Liver (tissue), 8 donors: ENCODE measurements at regions not wholly inside any gene's neighbourhood (a gene's known extent, or its start where the extent isn't known, plus 50 kb on each side); places are given as distances from the start of the nearest gene placed in this dataset.

Experiments used
- DNase-seq: peaks from one replicate; pipeline ENCODE4 v3.0.0-alpha.2; 2017; ENCODE audit warnings: low spot score
- H3K27ac ChIP-seq, 2 donors: one replicate each; pipeline ENCODE4 v1.7.0; 2013; ENCODE audit warnings: inconsistent platforms in 2 of 2, low read length in 2 of 2, control low read depth in 1 of 2, low read depth in 1 of 2, mild to moderate bottlenecking in 1 of 2
- H3K27me3 ChIP-seq, 4 donors: one replicate each; pipeline versions ENCODE4 v1.6.1 to v1.7.0; 2013; ENCODE audit warnings: low read length in 3 of 4, inconsistent platforms in 1 of 4, mild to moderate bottlenecking in 1 of 4, moderate library complexity in 1 of 4; ENCODE audit not compliant: control insufficient read depth in 4 of 4, insufficient read depth in 4 of 4
- H3K36me3 ChIP-seq, 4 donors: one replicate each; pipeline versions ENCODE4 v1.6.1 to v1.7.0; 2013; ENCODE audit warnings: low read length in 3 of 4, mild to moderate bottlenecking in 3 of 4, low read depth in 1 of 4, moderate library complexity in 1 of 4; ENCODE audit not compliant: control insufficient read depth in 4 of 4, insufficient read depth in 3 of 4
- H3K4me1 ChIP-seq, 4 donors: one replicate each; pipeline versions ENCODE4 v1.6.1 to v1.7.0; 2013; ENCODE audit warnings: low read length in 3 of 4, mild to moderate bottlenecking in 3 of 4, moderate library complexity in 1 of 4; ENCODE audit not compliant: control insufficient read depth in 4 of 4, insufficient read depth in 4 of 4
- H3K4me3 ChIP-seq, 3 donors: one replicate each; pipeline versions ENCODE4 v1.6.1 to v1.7.0; 2013; ENCODE audit warnings: low read length in 3 of 3, control low read depth in 1 of 3, low read depth in 1 of 3, mild to moderate bottlenecking in 1 of 3
- H3K9ac ChIP-seq, 2 donors: one replicate each; pipeline ENCODE4 v1.7.0; 2013; ENCODE audit warnings: low read length in 2 of 2, mild to moderate bottlenecking in 2 of 2, moderate library complexity in 2 of 2, control low read depth in 1 of 2, low read depth in 1 of 2
- H3K9me3 ChIP-seq, 4 donors: one replicate each; pipeline versions ENCODE4 v1.6.1 to v1.7.0; 2013; ENCODE audit warnings: low read length in 3 of 4; ENCODE audit not compliant: control insufficient read depth in 4 of 4
- EGR1 ChIP-seq, 2 donors: IDR thresholded peaks; 2 replicates each; pipeline ENCODE4 v1.6.1; 2016 to 2018; ENCODE audit warnings: antibody characterized with exemption in 2 of 2, low read depth in 2 of 2
- FOXA1 ChIP-seq: IDR thresholded peaks from 2 replicates; pipeline ENCODE4 v1.6.1; 2016; ENCODE audit warnings: antibody characterized with exemption
- FOXA2 ChIP-seq: IDR thresholded peaks from 2 replicates; pipeline ENCODE4 v1.6.1; 2016; ENCODE audit warnings: antibody characterized with exemption
- GABPA ChIP-seq, 2 donors: IDR thresholded peaks in 1 of 2; conservative IDR thresholded peaks in 1 of 2; 2 replicates each; pipeline ENCODE4 v1.6.1; 2016; ENCODE audit warnings: antibody characterized with exemption in 2 of 2, mild to moderate bottlenecking in 1 of 2, moderate library complexity in 1 of 2
- HNF4A ChIP-seq, 2 donors: conservative IDR thresholded peaks; 2 replicates each; pipeline ENCODE4 v1.6.1; 2016; ENCODE audit warnings: antibody characterized with exemption in 2 of 2, mild to moderate bottlenecking in 2 of 2
- HNF4G ChIP-seq: IDR thresholded peaks from 2 replicates; pipeline ENCODE4 v1.6.1; 2016; ENCODE audit warnings: antibody characterized with exemption
- JUND ChIP-seq, 2 donors: IDR thresholded peaks; 2 replicates each; pipeline ENCODE4 v1.6.1; 2016; ENCODE audit warnings: antibody characterized with exemption in 2 of 2
- NR2F2 ChIP-seq: IDR thresholded peaks from 2 replicates; pipeline ENCODE4 v1.6.1; 2016; ENCODE audit warnings: antibody characterized with exemption
- RAD21 ChIP-seq, 2 donors: IDR thresholded peaks; 2 replicates each; pipeline ENCODE4 v1.6.1; 2016; ENCODE audit warnings: antibody characterized with exemption in 2 of 2, mild to moderate bottlenecking in 2 of 2
- RXRA ChIP-seq, 2 donors: IDR thresholded peaks; 2 replicates each; pipeline ENCODE4 v1.6.1; 2017 to 2018; ENCODE audit warnings: antibody characterized with exemption in 2 of 2, mild to moderate bottlenecking in 1 of 2
- SP1 ChIP-seq: IDR thresholded peaks from 2 replicates; pipeline ENCODE4 v1.6.1; 2018; ENCODE audit warnings: antibody characterized with exemption, mild to moderate bottlenecking
- TAF1 ChIP-seq: conservative IDR thresholded peaks from 2 replicates; pipeline ENCODE4 v1.6.1; 2016; ENCODE audit warnings: antibody characterized with exemption, mild to moderate bottlenecking
- YY1 ChIP-seq: IDR thresholded peaks from 2 replicates; pipeline ENCODE4 v1.6.1; 2016; ENCODE audit warnings: antibody characterized with exemption, mild to moderate bottlenecking
- WGBS: extraction: QIAGEN DNeasy Blood & Tissue Kit; methylation state at CpG from one replicate; pipeline ENCODE4 v1.1.7; 2013; 5-methylcytosine and 5-hydroxymethylcytosine counted together
- TF ChIP-seq, protein P1 (sequence below): IDR thresholded peaks from 2 replicates; pipeline ENCODE4 v1.6.1; 2016; ENCODE audit warnings: antibody characterized with exemption
- TF ChIP-seq, protein P2 (sequence below): fragments of 150-350 bp; IDR thresholded peaks from 2 replicates; pipeline ENCODE4 v1.5.1; 2017; ENCODE audit warnings: improper control_type of control experiment, low read depth, low read length; ENCODE audit not compliant: missing input control
- TF ChIP-seq, protein P3 (sequence below): IDR thresholded peaks from 2 replicates; pipeline ENCODE4 v1.6.1; 2016; ENCODE audit warnings: antibody characterized with exemption
- TF ChIP-seq, protein P4 (sequence below): IDR thresholded peaks from 2 replicates; pipeline ENCODE4 v1.6.1; 2016; ENCODE audit warnings: antibody characterized with exemption
- TF ChIP-seq, protein P5 (sequence below): IDR thresholded peaks from 2 replicates; pipeline ENCODE4 v1.6.1; 2016; ENCODE audit warnings: antibody characterized with exemption, mild to moderate bottlenecking
- donor health status: healthy.
- donor health status: healthy.
- donor health status: healthy.
- donor health status: healthy.
- donor health status: healthy.

DNA sequence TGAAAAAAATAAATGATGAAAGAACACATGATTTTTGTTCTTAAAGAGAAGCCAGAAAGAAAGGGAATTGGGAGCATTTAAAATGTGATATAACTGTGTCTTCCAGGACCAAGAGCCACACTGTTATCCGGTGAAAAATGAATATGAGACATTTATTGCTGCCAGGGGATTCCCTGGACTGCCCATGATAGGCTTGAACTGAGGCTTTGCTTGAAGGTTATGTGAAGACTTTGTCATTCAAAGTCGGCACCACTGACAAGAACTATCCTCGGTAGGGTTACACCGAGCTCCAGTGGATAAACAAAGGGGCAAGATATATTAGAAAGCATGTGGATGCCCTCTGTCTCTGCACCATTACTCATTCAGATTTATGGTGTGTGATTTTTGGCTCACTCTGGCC is 125.4 kb upstream of the MINDY3 start:
- Histone ChIP-seq H3K27ac (no peak overlapping the region), H3K4me3 (no peak overlapping the region), H3K9ac (no peak overlapping the region), H3K36me3 (no peaks in the 10 kb centered on the region), H3K9me3 (no peaks in the 10 kb centered on the region), H3K27me3 (no peaks in the 10 kb centered on the region), H3K4me1 (no peaks in the 10 kb centered on the region)
- DNase-seq, result no peak
- WGBS, result 72% methylated on average over 4 of the region's 4 CpGs
- TF ChIP-seq JUND (IDR thresholded peaks at IDR 0.05), result no peak
- no peak for TF ChIP-seq FOXA2
- no peak for TF ChIP-seq SP1
- TF ChIP-seq, protein P1, sequence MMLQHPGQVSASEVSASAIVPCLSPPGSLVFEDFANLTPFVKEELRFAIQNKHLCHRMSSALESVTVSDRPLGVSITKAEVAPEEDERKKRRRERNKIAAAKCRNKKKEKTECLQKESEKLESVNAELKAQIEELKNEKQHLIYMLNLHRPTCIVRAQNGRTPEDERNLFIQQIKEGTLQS, result no peak
- TF ChIP-seq, protein P2, sequence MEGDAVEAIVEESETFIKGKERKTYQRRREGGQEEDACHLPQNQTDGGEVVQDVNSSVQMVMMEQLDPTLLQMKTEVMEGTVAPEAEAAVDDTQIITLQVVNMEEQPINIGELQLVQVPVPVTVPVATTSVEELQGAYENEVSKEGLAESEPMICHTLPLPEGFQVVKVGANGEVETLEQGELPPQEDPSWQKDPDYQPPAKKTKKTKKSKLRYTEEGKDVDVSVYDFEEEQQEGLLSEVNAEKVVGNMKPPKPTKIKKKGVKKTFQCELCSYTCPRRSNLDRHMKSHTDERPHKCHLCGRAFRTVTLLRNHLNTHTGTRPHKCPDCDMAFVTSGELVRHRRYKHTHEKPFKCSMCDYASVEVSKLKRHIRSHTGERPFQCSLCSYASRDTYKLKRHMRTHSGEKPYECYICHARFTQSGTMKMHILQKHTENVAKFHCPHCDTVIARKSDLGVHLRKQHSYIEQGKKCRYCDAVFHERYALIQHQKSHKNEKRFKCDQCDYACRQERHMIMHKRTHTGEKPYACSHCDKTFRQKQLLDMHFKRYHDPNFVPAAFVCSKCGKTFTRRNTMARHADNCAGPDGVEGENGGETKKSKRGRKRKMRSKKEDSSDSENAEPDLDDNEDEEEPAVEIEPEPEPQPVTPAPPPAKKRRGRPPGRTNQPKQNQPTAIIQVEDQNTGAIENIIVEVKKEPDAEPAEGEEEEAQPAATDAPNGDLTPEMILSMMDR, result no peak
- TF ChIP-seq, protein P3, sequence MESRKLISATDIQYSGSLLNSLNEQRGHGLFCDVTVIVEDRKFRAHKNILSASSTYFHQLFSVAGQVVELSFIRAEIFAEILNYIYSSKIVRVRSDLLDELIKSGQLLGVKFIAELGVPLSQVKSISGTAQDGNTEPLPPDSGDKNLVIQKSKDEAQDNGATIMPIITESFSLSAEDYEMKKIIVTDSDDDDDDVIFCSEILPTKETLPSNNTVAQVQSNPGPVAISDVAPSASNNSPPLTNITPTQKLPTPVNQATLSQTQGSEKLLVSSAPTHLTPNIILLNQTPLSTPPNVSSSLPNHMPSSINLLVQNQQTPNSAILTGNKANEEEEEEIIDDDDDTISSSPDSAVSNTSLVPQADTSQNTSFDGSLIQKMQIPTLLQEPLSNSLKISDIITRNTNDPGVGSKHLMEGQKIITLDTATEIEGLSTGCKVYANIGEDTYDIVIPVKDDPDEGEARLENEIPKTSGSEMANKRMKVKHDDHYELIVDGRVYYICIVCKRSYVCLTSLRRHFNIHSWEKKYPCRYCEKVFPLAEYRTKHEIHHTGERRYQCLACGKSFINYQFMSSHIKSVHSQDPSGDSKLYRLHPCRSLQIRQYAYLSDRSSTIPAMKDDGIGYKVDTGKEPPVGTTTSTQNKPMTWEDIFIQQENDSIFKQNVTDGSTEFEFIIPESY, result no peak
- TF ChIP-seq, protein P4, sequence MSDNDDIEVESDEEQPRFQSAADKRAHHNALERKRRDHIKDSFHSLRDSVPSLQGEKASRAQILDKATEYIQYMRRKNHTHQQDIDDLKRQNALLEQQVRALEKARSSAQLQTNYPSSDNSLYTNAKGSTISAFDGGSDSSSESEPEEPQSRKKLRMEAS, result no peak
- TF ChIP-seq HNF4G, result no peak
- TF ChIP-seq, protein P5, sequence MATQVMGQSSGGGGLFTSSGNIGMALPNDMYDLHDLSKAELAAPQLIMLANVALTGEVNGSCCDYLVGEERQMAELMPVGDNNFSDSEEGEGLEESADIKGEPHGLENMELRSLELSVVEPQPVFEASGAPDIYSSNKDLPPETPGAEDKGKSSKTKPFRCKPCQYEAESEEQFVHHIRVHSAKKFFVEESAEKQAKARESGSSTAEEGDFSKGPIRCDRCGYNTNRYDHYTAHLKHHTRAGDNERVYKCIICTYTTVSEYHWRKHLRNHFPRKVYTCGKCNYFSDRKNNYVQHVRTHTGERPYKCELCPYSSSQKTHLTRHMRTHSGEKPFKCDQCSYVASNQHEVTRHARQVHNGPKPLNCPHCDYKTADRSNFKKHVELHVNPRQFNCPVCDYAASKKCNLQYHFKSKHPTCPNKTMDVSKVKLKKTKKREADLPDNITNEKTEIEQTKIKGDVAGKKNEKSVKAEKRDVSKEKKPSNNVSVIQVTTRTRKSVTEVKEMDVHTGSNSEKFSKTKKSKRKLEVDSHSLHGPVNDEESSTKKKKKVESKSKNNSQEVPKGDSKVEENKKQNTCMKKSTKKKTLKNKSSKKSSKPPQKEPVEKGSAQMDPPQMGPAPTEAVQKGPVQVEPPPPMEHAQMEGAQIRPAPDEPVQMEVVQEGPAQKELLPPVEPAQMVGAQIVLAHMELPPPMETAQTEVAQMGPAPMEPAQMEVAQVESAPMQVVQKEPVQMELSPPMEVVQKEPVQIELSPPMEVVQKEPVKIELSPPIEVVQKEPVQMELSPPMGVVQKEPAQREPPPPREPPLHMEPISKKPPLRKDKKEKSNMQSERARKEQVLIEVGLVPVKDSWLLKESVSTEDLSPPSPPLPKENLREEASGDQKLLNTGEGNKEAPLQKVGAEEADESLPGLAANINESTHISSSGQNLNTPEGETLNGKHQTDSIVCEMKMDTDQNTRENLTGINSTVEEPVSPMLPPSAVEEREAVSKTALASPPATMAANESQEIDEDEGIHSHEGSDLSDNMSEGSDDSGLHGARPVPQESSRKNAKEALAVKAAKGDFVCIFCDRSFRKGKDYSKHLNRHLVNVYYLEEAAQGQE, result no peak
- no peak for TF ChIP-seq RXRA (IDR thresholded peaks at IDR 0.05)

DNA sequence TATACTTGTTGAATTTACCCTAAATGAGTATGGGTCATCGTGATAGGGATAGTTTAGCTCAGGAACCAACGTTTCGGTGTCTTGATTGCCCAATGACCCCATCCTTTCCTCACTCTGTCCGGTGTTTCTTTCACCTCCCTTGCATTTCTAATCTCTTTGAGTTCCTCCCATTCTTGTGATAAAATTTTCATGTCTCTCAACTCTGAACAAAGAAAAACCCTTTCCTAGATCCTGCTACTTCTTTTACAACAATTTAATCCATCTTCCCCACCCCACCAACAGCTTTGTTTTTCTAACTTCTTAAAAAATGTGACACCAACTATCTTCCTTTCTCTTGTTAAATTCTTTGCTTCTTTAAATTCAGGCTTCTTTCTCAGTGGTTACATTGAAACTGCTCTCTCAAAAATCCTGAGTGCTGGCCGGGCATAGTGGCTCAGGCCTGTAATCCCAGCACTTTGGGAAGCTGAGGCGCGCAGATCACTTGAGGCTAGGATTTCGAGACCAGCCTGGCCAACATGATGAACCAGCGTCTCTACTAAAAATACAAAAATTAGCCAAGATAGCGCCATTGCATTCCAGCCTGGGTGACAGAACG is 130.3 kb upstream of the MINDY3 start:
- Histone ChIP-seq H3K36me3 (no peaks in the 10 kb centered on the region), H3K27me3 (no peaks in the 10 kb centered on the region)
- TF ChIP-seq GABPA (IDR thresholded peaks at IDR 0.05 in 1 of 2, conservative IDR thresholded peaks at IDR 0.05 in 1 of 2) (no peak), YY1 (no peak), NR2F2 (no peak), JUND (IDR thresholded peaks at IDR 0.05) (no peak), HNF4A (conservative IDR thresholded peaks at IDR 0.05) (no peak), EGR1 (IDR thresholded peaks at IDR 0.05; ENCODE audit: low read depth in 2 of 2) (no peak), TAF1 (no peak), FOXA1 (no peak), RXRA (IDR thresholded peaks at IDR 0.05) (no peak), SP1 (no peak), HNF4G (no peak), RAD21 (IDR thresholded peaks at IDR 0.05) (no peak)
- TF ChIP-seq, protein P4, result no peak
- TF ChIP-seq, protein P2, result no peak
- TF ChIP-seq, protein P1, result no peak

More for the DNA sequence above, 130.3 kb upstream of the MINDY3 start:
- H3K4me3 ChIP-seq, result no peak overlapping the region
- WGBS, result 65% methylated on average over 11 of the region's 11 CpGs
- no peak overlapping the region for H3K9ac ChIP-seq
- no peaks in the 10 kb centered on the region for H3K4me1 ChIP-seq
- no peak overlapping the region for H3K27ac ChIP-seq
- DNase-seq, result no peak
- H3K9me3 ChIP-seq, result no peaks in the 10 kb centered on the region
